ENCODE measurements at regions not wholly inside any gene's neighbourhood (a gene's known extent, or its start where the extent isn't known, plus 50 kb on each side); places are given as distances from the start of the nearest gene placed in this dataset.

GRCh38 chr4:123104310-123105025 is 182.1 kb upstream of the NUDT6 start:
- Histone ChIP-seq H3K4me1 (peaks cover 0 to 16% (median 0%) of the 10 kb centered on the region in 3 donors), H3K36me3 (peaks cover 0 to 7% (median 0%) of the 10 kb centered on the region in 3 donors), H3K27ac (peak overlapping the region in 1 of 4 donors; percentile 6), H3K27me3 (no peaks in the 10 kb centered on the region), H3K4me3 (no peak overlapping the region), H3K9me3 (no peaks in the 10 kb centered on the region)
- 58 to 71% methylated on average over 3 of the region's 3 CpGs for WGBS, 2 donors
- no peak for TF ChIP-seq CTCF (IDR thresholded peaks at IDR 0.05)
- no peak for TF ChIP-seq POLR2A (IDR thresholded peaks at IDR 0.05)
- no peak for DNase-seq
- intact Hi-C loops (cut with DNase I), result no loop called here

GRCh38 chr4:123105026-123105420 is 182.6 kb upstream of the NUDT6 start:
- peaks cover 0 to 7% (median 0%) of the 10 kb centered on the region in 3 donors for H3K36me3 ChIP-seq
- no peaks in the 10 kb centered on the region for H3K9me3 ChIP-seq
- H3K27ac ChIP-seq, result no peak overlapping the region
- intact Hi-C loops (cut with DNase I), result no loop called here
- TF ChIP-seq CTCF (IDR thresholded peaks at IDR 0.05), result no peak
- TF ChIP-seq POLR2A (IDR thresholded peaks at IDR 0.05), result no peak
- 76 to 85% methylated on average over 5 of the region's 5 CpGs for WGBS, 2 donors
- DNase-seq, result no peak
- peaks cover 0 to 20% (median 0%) of the 10 kb centered on the region in 3 donors for H3K4me1 ChIP-seq
- no peaks in the 10 kb centered on the region for H3K27me3 ChIP-seq
- no peak overlapping the region for H3K4me3 ChIP-seq

GRCh38 chr4:123106747-123107146 is 184.3 kb upstream of the NUDT6 start:
- Histone ChIP-seq H3K4me3 (no peak overlapping the region), H3K9me3 (no peaks in the 10 kb centered on the region), H3K4me1 (peaks cover 0 to 26% (median 0%) of the 10 kb centered on the region in 3 donors), H3K36me3 (peaks cover 0 to 7% (median 0%) of the 10 kb centered on the region in 3 donors), H3K27me3 (no peaks in the 10 kb centered on the region), H3K27ac (no peak overlapping the region)
- intact Hi-C loops (cut with DNase I), result no loop called here
- 93 to 96% methylated on average over 3 to 6 of the region's 8 CpGs for WGBS, 2 donors
- DNase-seq, result no peak
- TF ChIP-seq CTCF (IDR thresholded peaks at IDR 0.05), result no peak
- no peak for TF ChIP-seq POLR2A (IDR thresholded peaks at IDR 0.05)

GRCh38 chr4:123107444-123108252 is 185.3 kb upstream of the NUDT6 start:
- no peak overlapping the region for H3K4me3 ChIP-seq
- peaks cover 0 to 7% (median 0%) of the 10 kb centered on the region in 3 donors for H3K36me3 ChIP-seq
- DNase-seq, result no peak
- whole genome bisulfite sequencing, 2 donors, result 92 to 97% methylated on average over 12 to 14 of the region's 16 CpGs
- TF ChIP-seq POLR2A (IDR thresholded peaks at IDR 0.05), result no peak
- H3K27me3 ChIP-seq, result no peaks in the 10 kb centered on the region
- no peak overlapping the region for H3K27ac ChIP-seq
- peaks cover 0 to 26% (median 0%) of the 10 kb centered on the region in 3 donors for H3K4me1 ChIP-seq
- intact Hi-C loops (cut with DNase I), result no loop called here
- H3K9me3 ChIP-seq, result no peaks in the 10 kb centered on the region

GRCh38 chr4:123109139-123109538 is 186.7 kb upstream of the NUDT6 start:
- 72 to 82% methylated on average over 2 of the region's 2 CpGs for WGBS, 2 donors
- intact Hi-C loops (cut with DNase I), result no loop called here
- peaks cover 0 to 6% (median 2%) of the 10 kb centered on the region in 3 donors for H3K9me3 ChIP-seq

More at GRCh38 chr4:123109139-123109538, 186.7 kb upstream of the NUDT6 start:
- Histone ChIP-seq H3K4me3 (no peak overlapping the region), H3K36me3 (peaks cover 0 to 10% (median 0%) of the 10 kb centered on the region in 3 donors), H3K27me3 (no peaks in the 10 kb centered on the region), H3K27ac (no peak overlapping the region), H3K4me1 (peaks cover 0 to 20% (median 0%) of the 10 kb centered on the region in 3 donors)
- no peak for DNase-seq
- no peak for TF ChIP-seq CTCF (IDR thresholded peaks at IDR 0.05)
- no peak for TF ChIP-seq POLR2A (IDR thresholded peaks at IDR 0.05)
